Transverse colon (tissue), 4 donors: ENCODE measurements at regions not wholly inside any gene's neighbourhood (a gene's known extent, or its start where the extent isn't known, plus 50 kb on each side); places are given as distances from the start of the nearest gene placed in this dataset.

Experiments used
- DNase-seq: peaks from one replicate; pipeline ENCODE4 v3.0.0-alpha.2; 2019
- H3K27ac ChIP-seq, 4 donors: fragments of 200-600 bp; sonication (generic); 2 replicates each; pipeline ENCODE4 v1.5.1; 2016 to 2018; ENCODE audit warnings: inconsistent platforms in 4 of 4
- H3K27me3 ChIP-seq: fragments of 200-600 bp; sonication (generic); 2 replicates; pipeline ENCODE4 v1.5.1; 2017; ENCODE audit warnings: inconsistent platforms
- H3K36me3 ChIP-seq, 4 donors: fragments of 200-600 bp; sonication (generic); 2 replicates each; pipeline ENCODE4 v1.5.1; 2017 to 2019; ENCODE audit warnings: inconsistent platforms in 4 of 4
- H3K4me1 ChIP-seq, 4 donors: fragments of 200-600 bp; sonication (generic); 2 replicates each; pipeline ENCODE4 v1.5.1; 2017 to 2020; ENCODE audit warnings: inconsistent platforms in 4 of 4
- H3K4me3 ChIP-seq, 4 donors: fragments of 200-600 bp; sonication (generic); 1 replicate in 1 of 4; 2 replicates in 3 of 4; pipeline versions ENCODE4 v1.5.1 to v1.6.1; 2017 to 2019; ENCODE audit warnings: inconsistent platforms in 4 of 4
- H3K9me3 ChIP-seq, 2 donors: fragments of 200-600 bp; sonication (generic); 2 replicates each; pipeline ENCODE4 v1.5.1; 2017 to 2019; ENCODE audit warnings: inconsistent platforms in 2 of 2
- EP300 ChIP-seq: sonication (generic); formaldehyde crosslinking; IDR thresholded peaks from one replicate; pipeline ENCODE4 v1.6.1; 2017; ENCODE audit warnings: antibody characterized with exemption, low read depth
- POLR2A ChIP-seq: fragments of 450-650 bp; IDR thresholded peaks from one replicate; pipeline ENCODE4 v1.6.1; 2016; ENCODE audit warnings: antibody characterized with exemption, mild to moderate bottlenecking, moderate library complexity
- POLR2AphosphoS5 ChIP-seq, 3 donors: sonication (generic); formaldehyde crosslinking; IDR thresholded peaks; one replicate each; pipeline ENCODE4 v1.6.1; 2016; ENCODE audit warnings: antibody characterized with exemption in 3 of 3
- WGBS, 2 donors: methylation state at CpG; one replicate each; pipeline ENCODE4 v1.1.5; 2018; ENCODE audit warnings: low coverage in 1 of 2; 5-methylcytosine and 5-hydroxymethylcytosine counted together
- in situ Hi-C, 4 donors: fragments of 200-750 bp; cut with MboI; loops; one replicate each; pipeline versions ENCODE4 v1.15.0 to v1.15.1; 2017; ENCODE audit warnings: low sequenced_read_pairs in 3 of 4, low pct_ligation_motif_present in 1 of 4, low pct_unique_long_range_greater_than_20kb in 1 of 4
- intact Hi-C: fragments of 100-400 bp; cut with DNase I; formaldehyde crosslinking; loops from one replicate; pipeline ENCODE4 v1.15.1; 2023; ENCODE audit warnings: low total_unique reads
- TF ChIP-seq, protein P1 (sequence below), 5 experiments: fragments of 200-600 bp in 3 of 5; fragments of 450-650 bp in 2 of 5; sonication (generic) in 3 of 5; IDR thresholded peaks; 1 replicate in 2 of 5; 2 replicates in 3 of 5; pipeline ENCODE4 v1.5.1; 2016 to 2017; ENCODE audit warnings: antibody characterized with exemption in 5 of 5, inconsistent platforms in 3 of 5, mild to moderate bottlenecking in 2 of 5, moderate library complexity in 1 of 5

GRCh38 chr7:46059308-46060020 lies 138.4 kb upstream of the IGFBP3 start:
- WGBS, 2 donors = 78% methylated on average over 7 of the region's 7 CpGs; no CpG with 5 or more reads in 1 of the 2 donors
- DNase-seq = no peak
- H3K27ac ChIP-seq = no peak overlapping the region
- H3K4me3 ChIP-seq = no peak overlapping the region
- H3K36me3 ChIP-seq = no peaks in the 10 kb centered on the region
- in situ Hi-C loops (no loop called here), intact Hi-C loops (no loop called here)
- H3K9me3 ChIP-seq = no peaks in the 10 kb centered on the region
- TF ChIP-seq, protein P1, sequence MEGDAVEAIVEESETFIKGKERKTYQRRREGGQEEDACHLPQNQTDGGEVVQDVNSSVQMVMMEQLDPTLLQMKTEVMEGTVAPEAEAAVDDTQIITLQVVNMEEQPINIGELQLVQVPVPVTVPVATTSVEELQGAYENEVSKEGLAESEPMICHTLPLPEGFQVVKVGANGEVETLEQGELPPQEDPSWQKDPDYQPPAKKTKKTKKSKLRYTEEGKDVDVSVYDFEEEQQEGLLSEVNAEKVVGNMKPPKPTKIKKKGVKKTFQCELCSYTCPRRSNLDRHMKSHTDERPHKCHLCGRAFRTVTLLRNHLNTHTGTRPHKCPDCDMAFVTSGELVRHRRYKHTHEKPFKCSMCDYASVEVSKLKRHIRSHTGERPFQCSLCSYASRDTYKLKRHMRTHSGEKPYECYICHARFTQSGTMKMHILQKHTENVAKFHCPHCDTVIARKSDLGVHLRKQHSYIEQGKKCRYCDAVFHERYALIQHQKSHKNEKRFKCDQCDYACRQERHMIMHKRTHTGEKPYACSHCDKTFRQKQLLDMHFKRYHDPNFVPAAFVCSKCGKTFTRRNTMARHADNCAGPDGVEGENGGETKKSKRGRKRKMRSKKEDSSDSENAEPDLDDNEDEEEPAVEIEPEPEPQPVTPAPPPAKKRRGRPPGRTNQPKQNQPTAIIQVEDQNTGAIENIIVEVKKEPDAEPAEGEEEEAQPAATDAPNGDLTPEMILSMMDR (IDR thresholded peaks at IDR 0.05) = no peak
- TF ChIP-seq EP300 = no peak
- no peak for TF ChIP-seq POLR2AphosphoS5 (IDR thresholded peaks at IDR 0.05)
- no peak for TF ChIP-seq POLR2A
- H3K27me3 ChIP-seq = no peaks in the 10 kb centered on the region
- no peaks in the 10 kb centered on the region for H3K4me1 ChIP-seq

DNA sequence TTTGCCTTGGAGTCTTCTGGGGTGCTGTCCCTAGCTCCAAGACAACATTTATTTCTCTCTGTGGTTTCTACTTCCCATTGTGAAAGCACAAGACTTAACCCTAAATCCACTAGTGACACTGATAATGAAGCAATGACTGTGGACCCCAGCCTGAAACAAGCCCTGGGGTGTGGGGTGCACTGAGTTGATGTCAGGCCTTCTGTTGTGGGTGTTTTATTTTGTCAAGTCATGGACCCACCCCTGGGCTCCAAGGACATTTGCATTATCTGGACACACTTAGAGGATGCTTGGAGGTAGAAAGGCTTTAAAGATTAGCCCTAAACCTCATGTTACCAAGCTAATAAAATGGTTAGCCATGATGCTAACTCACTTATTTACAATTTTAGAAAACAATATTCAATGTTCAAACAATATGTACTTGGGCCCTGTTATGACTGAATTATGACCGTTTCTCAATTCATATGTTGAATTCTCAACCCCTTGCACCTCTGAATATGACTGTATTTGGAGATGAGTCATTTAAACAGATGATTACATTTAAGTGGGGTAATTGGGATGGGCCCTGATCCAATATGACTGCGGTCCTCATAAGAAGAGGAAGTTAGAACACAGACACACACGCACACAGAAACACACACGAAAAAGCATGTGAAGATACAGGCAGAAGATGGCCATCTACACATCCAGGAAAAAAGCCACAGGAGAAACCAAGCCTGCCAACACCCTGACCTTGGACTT lies 137.2 kb upstream of the IGFBP3 start:
- Histone ChIP-seq H3K36me3 (no peaks in the 10 kb centered on the region), H3K4me3 (no peak overlapping the region), H3K27ac (no peak overlapping the region), H3K9me3 (no peaks in the 10 kb centered on the region), H3K27me3 (no peaks in the 10 kb centered on the region), H3K4me1 (no peaks in the 10 kb centered on the region)
- intact Hi-C loops = no loop called here
- TF ChIP-seq POLR2A = no peak
- WGBS, 2 donors = 68 to 91% methylated on average over 4 of the region's 4 CpGs
- no peak for DNase-seq
- in situ Hi-C loops = no loop called here

- Histone ChIP-seq H3K9me3 (no peaks in the 10 kb centered on the region), H3K27ac (no peak overlapping the region), H3K4me1 (no peaks in the 10 kb centered on the region), H3K27me3 (no peaks in the 10 kb centered on the region), H3K4me3 (no peak overlapping the region), H3K36me3 (no peaks in the 10 kb centered on the region)
- TF ChIP-seq, protein P1 (IDR thresholded peaks at IDR 0.05) = no peak
- TF ChIP-seq POLR2A = no peak
- no peak for TF ChIP-seq EP300
- in situ Hi-C loops = no loop called here
- WGBS, 2 donors = 79 to 89% methylated on average over 4 of the region's 4 CpGs
- intact Hi-C loops = no loop called here
- DNase-seq = no peak
These were observed 133.8 kb upstream of the IGFBP3 start for GRCh38 chr7:46054915-46055314.

DNA sequence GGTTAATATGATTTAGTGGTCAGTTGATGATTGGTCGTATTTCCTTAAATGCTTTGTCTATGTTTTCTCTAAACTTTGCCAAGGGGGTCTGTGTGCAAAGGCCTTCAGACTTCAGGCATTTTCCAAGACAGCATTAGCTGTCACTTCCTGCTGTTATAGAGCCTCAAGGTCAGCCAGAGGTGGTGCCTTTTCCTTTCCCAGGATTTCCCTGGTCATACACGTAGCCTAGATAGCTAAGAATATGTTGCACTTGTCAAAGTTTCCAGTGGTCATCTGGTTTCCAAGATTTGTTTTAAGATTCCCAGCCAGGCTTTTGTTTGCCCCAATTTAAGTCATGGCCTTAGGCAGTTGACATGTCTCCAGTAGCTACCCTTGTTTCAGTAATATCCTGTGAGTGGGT lies 133.2 kb upstream of the IGFBP3 start:
- intact Hi-C loops (no loop called here), in situ Hi-C loops (no loop called here)
- Histone ChIP-seq H3K27ac (no peak overlapping the region), H3K36me3 (no peaks in the 10 kb centered on the region), H3K4me1 (no peaks in the 10 kb centered on the region), H3K4me3 (no peak overlapping the region), H3K27me3 (no peaks in the 10 kb centered on the region), H3K9me3 (no peaks in the 10 kb centered on the region)
- no peak for TF ChIP-seq POLR2A
- TF ChIP-seq, protein P1 (IDR thresholded peaks at IDR 0.05) = no peak
- no peak for TF ChIP-seq POLR2AphosphoS5 (IDR thresholded peaks at IDR 0.05)
- TF ChIP-seq EP300 = no peak
- 22 to 54% methylated on average over 1 to 2 of the region's 2 CpGs for WGBS, 2 donors
- DNase-seq = no peak
